GM12874 (cell line): ENCODE measurements at regions not wholly inside any gene's neighbourhood (a gene's known extent, or its start where the extent isn't known, plus 50 kb on each side); places are given as distances from the start of the nearest gene placed in this dataset.

ENCODE experiments used
- CTCF ChIP-seq: IDR thresholded peaks from 2 replicates; pipeline ENCODE4 v1.5.1; 2011; ENCODE audit warnings: low read depth, mild to moderate bottlenecking, control low read depth, low read length, moderate library complexity; ENCODE audit not compliant: insufficient read depth

- no peak for TF ChIP-seq CTCF
These were observed 321.1 kb downstream of the MN1 start for GRCh38 chr22:27480487-27480886.

GRCh38 chr22:27482402-27482801, 319.2 kb downstream of the MN1 start:
- no peak for TF ChIP-seq CTCF

- TF ChIP-seq CTCF, result no peak
These were observed 318.3 kb downstream of the MN1 start for GRCh38 chr22:27483095-27483785.

GRCh38 chr22:27485842-27486241, 315.7 kb downstream of the MN1 start:
- TF ChIP-seq CTCF, result no peak

- no peak for TF ChIP-seq CTCF
These were observed 313.7 kb downstream of the MN1 start for GRCh38 chr22:27487600-27488452.

- TF ChIP-seq CTCF, result no peak
These were observed 312.9 kb downstream of the MN1 start for GRCh38 chr22:27488456-27489177.

GRCh38 chr22:27489178-27489675, 312.3 kb downstream of the MN1 start:
- TF ChIP-seq CTCF, result no peak
